Left renal cortex interstitium (tissue), 4 donors: ENCODE measurements at regions not wholly inside any gene's neighbourhood (a gene's known extent, or its start where the extent isn't known, plus 50 kb on each side); places are given as distances from the start of the nearest gene placed in this dataset.

Experiments used
- DNase-seq, 4 donors: peaks; one replicate each; pipeline ENCODE4 v3.0.0-alpha.2; 2013; ENCODE audit warnings: low read depth in 4 of 4, low spot score in 2 of 4, missing footprints in 1 of 4

GRCh38 chr18:29198834-29199233 is 1021.9 kb upstream of the CDH2 start:
- no peak for DNase-seq

GRCh38 chr18:29196307-29196706 is 1019.4 kb upstream of the CDH2 start:
- no peak for DNase-seq

- DNase-seq, result no peak
Observed at GRCh38 chr18:29191263-29191662, 1014.3 kb upstream of the CDH2 start.

GRCh38 chr18:29188760-29189159 is 1011.8 kb upstream of the CDH2 start:
- no peak for DNase-seq

GRCh38 chr18:29185801-29186200 is 1008.9 kb upstream of the CDH2 start:
- DNase-seq, result no peak

GRCh38 chr18:29184654-29185053 is 1007.7 kb upstream of the CDH2 start:
- DNase-seq, result no peak

GRCh38 chr18:29181151-29181901 is 1004.4 kb upstream of the CDH2 start:
- no peak for DNase-seq

GRCh38 chr18:29176681-29177080 is 999.8 kb upstream of the CDH2 start:
- DNase-seq, result no peak

GRCh38 chr18:29174891-29175290 is 998.0 kb upstream of the CDH2 start:
- DNase-seq, result no peak

- DNase-seq, result no peak
Observed at GRCh38 chr18:29172756-29173067, 995.8 kb upstream of the CDH2 start.

- no peak for DNase-seq
Observed at GRCh38 chr18:29171892-29172755, 995.2 kb upstream of the CDH2 start.

- no peak for DNase-seq
Observed at GRCh38 chr18:29169599-29169998, 992.7 kb upstream of the CDH2 start.

- DNase-seq, result no peak
Observed at GRCh38 chr18:29164993-29165599, 988.2 kb upstream of the CDH2 start.

GRCh38 chr18:29164020-29164706 is 987.2 kb upstream of the CDH2 start:
- no peak for DNase-seq

- DNase-seq, result no peak
Observed at GRCh38 chr18:29163596-29163995, 986.7 kb upstream of the CDH2 start.

- no peak for DNase-seq
Observed at GRCh38 chr18:29161429-29161828, 984.5 kb upstream of the CDH2 start.

- DNase-seq, result peak in 1 of 4 donors; percentile 25
Observed at GRCh38 chr18:29160170-29160569, 983.2 kb upstream of the CDH2 start.

- DNase-seq, result no peak
Observed at GRCh38 chr18:29157905-29158304, 981.0 kb upstream of the CDH2 start.

- no peak for DNase-seq
Observed at GRCh38 chr18:29157057-29157780, 980.3 kb upstream of the CDH2 start.

- no peak for DNase-seq
Observed at GRCh38 chr18:29156531-29156930, 979.6 kb upstream of the CDH2 start.
